K562 (cell line): ENCODE measurements at regions not wholly inside any gene's neighbourhood (a gene's known extent, or its start where the extent isn't known, plus 50 kb on each side); places are given as distances from the start of the nearest gene placed in this dataset.

ENCODE experiments used
- MXI1 ChIP-seq: IDR thresholded peaks from 2 replicates; pipeline ENCODE4 v1.6.1; 2011; ENCODE audit warnings: low read depth, mild to moderate bottlenecking, improper control_type of control experiment, low read length
- NFATC3 ChIP-seq: fragments of 450-650 bp; IDR thresholded peaks from 2 replicates; pipeline ENCODE4 v1.6.1; 2017; ENCODE audit warnings: mild to moderate bottlenecking
- SRF ChIP-seq, 2 experiments: fragments of 250-450, 450-650 bp in 1 of 2; sonication (Bioruptor Pico) in 1 of 2; sonication (generic) in 1 of 2; formaldehyde crosslinking; IDR thresholded peaks; 2 replicates each; pipeline versions ENCODE4 v1.5.0 to v1.5.1; 2020 to 2022; ENCODE audit warnings: mild to moderate bottlenecking in 1 of 2, missing genetic modification reagents in 1 of 2
- ZEB2 ChIP-seq: fragments of 450-650 bp; IDR thresholded peaks from 2 replicates; pipeline ENCODE4 v1.6.1; 2016
- ZNF134 ChIP-seq: fragments of 250-450 bp; sonication (Bioruptor Pico); conservative IDR thresholded peaks from 2 replicates; pipeline ENCODE4 v1.4.0; 2020
- ZNF583 ChIP-seq: fragments of 250-450 bp; sonication (Bioruptor Pico); IDR thresholded peaks from 2 replicates; pipeline ENCODE4 v1.4.0; 2020
- ZNF644 ChIP-seq: fragments of 200-800 bp; sonication (Bioruptor generic); IDR thresholded peaks from 2 replicates; pipeline ENCODE4 v1.6.1; 2016; ENCODE audit warnings: low read depth, missing genetic modification characterization, missing compliant biosample characterization
- TF ChIP-seq, protein P1 (sequence below): fragments of 450-650 bp; IDR thresholded peaks from one replicate; pipeline ENCODE4 v1.6.1; 2018; ENCODE audit warnings: mild to moderate bottlenecking, moderate library complexity; ENCODE audit not compliant: partially characterized antibody
- TF ChIP-seq, protein P2 (sequence below): fragments of 250-450 bp; sonication (Bioruptor Pico); IDR thresholded peaks from 2 replicates; pipeline ENCODE4 v1.5.0; 2020; ENCODE audit warnings: mild to moderate bottlenecking, borderline replicate concordance

DNA sequence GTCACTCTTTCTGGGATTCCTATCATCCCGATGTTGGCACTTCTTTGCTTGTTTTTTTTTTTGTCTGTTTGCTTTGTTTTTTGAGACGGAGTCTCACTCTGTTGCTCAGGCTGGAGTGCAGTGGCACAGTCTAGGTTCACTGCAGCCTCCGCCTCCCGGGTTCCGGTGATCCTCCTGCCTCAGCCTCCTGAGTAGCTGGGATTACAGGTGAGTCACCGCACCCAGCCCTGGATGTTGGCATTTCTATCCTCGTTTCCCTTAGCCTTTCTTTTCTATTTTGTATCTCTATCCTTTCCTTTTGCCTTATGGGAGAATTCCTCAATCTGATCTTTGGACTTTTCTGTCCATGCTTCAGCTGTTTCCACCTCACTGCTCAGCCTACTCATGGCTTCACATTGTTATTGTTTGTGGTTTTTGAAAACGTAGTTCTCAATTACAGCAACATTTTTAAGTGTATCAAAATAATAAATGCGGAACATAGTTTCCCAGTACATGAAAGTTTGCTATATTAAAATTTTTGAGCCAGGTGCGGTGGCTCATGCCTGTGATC lies 62.1 kb upstream of the ZNF516 start (continued):
- no peak for TF ChIP-seq ZNF644 (tag)
- no peak for TF ChIP-seq NFATC3
- TF ChIP-seq ZNF583 (CRISPR knock-in tag): no peak
- TF ChIP-seq ZNF134: no peak
- TF ChIP-seq, protein P1, sequence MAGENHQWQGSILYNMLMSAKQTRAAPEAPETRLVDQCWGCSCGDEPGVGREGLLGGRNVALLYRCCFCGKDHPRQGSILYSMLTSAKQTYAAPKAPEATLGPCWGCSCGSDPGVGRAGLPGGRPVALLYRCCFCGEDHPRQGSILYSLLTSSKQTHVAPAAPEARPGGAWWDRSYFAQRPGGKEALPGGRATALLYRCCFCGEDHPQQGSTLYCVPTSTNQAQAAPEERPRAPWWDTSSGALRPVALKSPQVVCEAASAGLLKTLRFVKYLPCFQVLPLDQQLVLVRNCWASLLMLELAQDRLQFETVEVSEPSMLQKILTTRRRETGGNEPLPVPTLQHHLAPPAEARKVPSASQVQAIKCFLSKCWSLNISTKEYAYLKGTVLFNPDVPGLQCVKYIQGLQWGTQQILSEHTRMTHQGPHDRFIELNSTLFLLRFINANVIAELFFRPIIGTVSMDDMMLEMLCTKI: no peak
- TF ChIP-seq MXI1: no peak
- TF ChIP-seq, protein P2, sequence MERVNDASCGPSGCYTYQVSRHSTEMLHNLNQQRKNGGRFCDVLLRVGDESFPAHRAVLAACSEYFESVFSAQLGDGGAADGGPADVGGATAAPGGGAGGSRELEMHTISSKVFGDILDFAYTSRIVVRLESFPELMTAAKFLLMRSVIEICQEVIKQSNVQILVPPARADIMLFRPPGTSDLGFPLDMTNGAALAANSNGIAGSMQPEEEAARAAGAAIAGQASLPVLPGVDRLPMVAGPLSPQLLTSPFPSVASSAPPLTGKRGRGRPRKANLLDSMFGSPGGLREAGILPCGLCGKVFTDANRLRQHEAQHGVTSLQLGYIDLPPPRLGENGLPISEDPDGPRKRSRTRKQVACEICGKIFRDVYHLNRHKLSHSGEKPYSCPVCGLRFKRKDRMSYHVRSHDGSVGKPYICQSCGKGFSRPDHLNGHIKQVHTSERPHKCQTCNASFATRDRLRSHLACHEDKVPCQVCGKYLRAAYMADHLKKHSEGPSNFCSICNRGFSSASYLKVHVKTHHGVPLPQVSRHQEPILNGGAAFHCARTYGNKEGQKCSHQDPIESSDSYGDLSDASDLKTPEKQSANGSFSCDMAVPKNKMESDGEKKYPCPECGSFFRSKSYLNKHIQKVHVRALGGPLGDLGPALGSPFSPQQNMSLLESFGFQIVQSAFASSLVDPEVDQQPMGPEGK (CRISPR knock-in tag): no peak
- no peak for TF ChIP-seq ZEB2
- TF ChIP-seq SRF (CRISPR knock-in tag; IDR thresholded peaks at IDR 0.05): no peak
